Panc1 (cell line): ENCODE measurements at regions not wholly inside any gene's neighbourhood (a gene's known extent, or its start where the extent isn't known, plus 50 kb on each side); places are given as distances from the start of the nearest gene placed in this dataset.

Source experiments
- ATAC-seq: fragments of 200-7000 bp; cut with Tn5 transposase; 2 replicates; pipeline ENCODE4 v1.9.1; 2020; ENCODE audit warnings: mild to moderate bottlenecking, moderate library complexity
- BruUV-seq: library from RNA; stranded (reverse); fragments of 400-500 nt; replicated peaks from 2 replicates; lab custom pipeline; 2021; lab: Mats Ljungman, UMichigan
- CTCF ChIA-PET: fragments of 300-600 bp; sonication (Branson Sonifier 250); formaldehyde crosslinking; loops from one replicate; lab custom pipeline; 2022; ENCODE audit warnings: antibody characterized with exemption; lab: Charles Lee
- POLR2A ChIA-PET: fragments of 300-600 bp; sonication (Branson Sonifier 250); formaldehyde crosslinking; loops from one replicate; lab custom pipeline; 2022; ENCODE audit warnings: antibody characterized with exemption; lab: Charles Lee
- DNase-seq: peaks from one replicate; pipeline ENCODE4 v3.0.0-alpha.2; 2010; ENCODE audit warnings: low read depth, low spot score
- H3K27ac ChIP-seq: 2 replicates; pipeline ENCODE4 v1.5.1; 2011; ENCODE audit warnings: mild to moderate bottlenecking, low read length, inconsistent platforms
- H3K27me3 ChIP-seq: fragments of 200-500 bp; sonication (Bioruptor generic); 2 replicates; pipeline ENCODE4 v1.6.0; 2014; ENCODE audit warnings: low read length, inconsistent platforms; ENCODE audit not compliant: control insufficient read depth, insufficient read depth
- H3K36me3 ChIP-seq: fragments of 200-500 bp; sonication (Bioruptor generic); 2 replicates; pipeline ENCODE4 v1.5.1; 2014; ENCODE audit warnings: inconsistent platforms, mild to moderate bottlenecking, low read length, moderate library complexity; ENCODE audit not compliant: control insufficient read depth, insufficient read depth
- H3K4me1 ChIP-seq: 2 replicates; pipeline ENCODE4 v1.5.1; 2011; ENCODE audit warnings: inconsistent platforms, mild to moderate bottlenecking, low read length, moderate library complexity; ENCODE audit not compliant: control insufficient read depth, insufficient read depth
- H3K4me3 ChIP-seq, 2 experiments: 2 replicates each; pipeline ENCODE4 v1.5.1; 2011 to 2012; ENCODE audit warnings: low read depth in 2 of 2, low read length in 2 of 2, mild to moderate bottlenecking in 2 of 2, inconsistent platforms in 1 of 2, moderate library complexity in 1 of 2
- H3K9me3 ChIP-seq: fragments of 200-500 bp; sonication (Bioruptor generic); 2 replicates; pipeline ENCODE4 v1.5.1; 2014; ENCODE audit warnings: low read depth, mild to moderate bottlenecking, inconsistent platforms, low read length, moderate library complexity; ENCODE audit not compliant: control insufficient read depth, insufficient read depth
- POLR2AphosphoS5 ChIP-seq: IDR thresholded peaks from 2 replicates; pipeline ENCODE4 v1.6.1; 2012; ENCODE audit warnings: mild to moderate bottlenecking, low read depth, low read length, moderate library complexity
- SIN3A ChIP-seq: IDR thresholded peaks from 2 replicates; pipeline ENCODE4 v1.6.1; 2012; ENCODE audit warnings: low read depth, mild to moderate bottlenecking, low read length, moderate library complexity, borderline replicate concordance; ENCODE audit not compliant: insufficient read depth
- TCF7L2 ChIP-seq: IDR thresholded peaks from 2 replicates; pipeline ENCODE4 v1.6.1; 2011; ENCODE audit warnings: mild to moderate bottlenecking, low read depth, low read length, inconsistent platforms
- in situ Hi-C: cut with HindIII; loops from 2 replicates; pipeline ENCODE4 v1.10.0; 2016; ENCODE audit warnings: low sequenced_read_pairs, low pct_unique_long_range_greater_than_20kb
- intact Hi-C: fragments of 100-400 bp; cut with micrococcal nuclease; formaldehyde crosslinking; loops from one replicate; pipeline ENCODE4 v1.10.0; 2022; ENCODE audit not compliant: unreplicated experiment
- TF ChIP-seq, protein P1 (sequence below): fragments of 450-650 bp; IDR thresholded peaks from 2 replicates; pipeline ENCODE4 v1.5.1; 2017; ENCODE audit warnings: mild to moderate bottlenecking
- TF ChIP-seq, protein P2 (sequence below), 2 experiments: IDR thresholded peaks; 2 replicates each; pipeline ENCODE4 v1.6.1; 2011 to 2012; ENCODE audit warnings: low read depth in 2 of 2, control low read depth in 1 of 2, low read length in 1 of 2, mild to moderate bottlenecking in 1 of 2, moderate library complexity in 1 of 2; ENCODE audit not compliant: insufficient read depth in 1 of 2

DNA sequence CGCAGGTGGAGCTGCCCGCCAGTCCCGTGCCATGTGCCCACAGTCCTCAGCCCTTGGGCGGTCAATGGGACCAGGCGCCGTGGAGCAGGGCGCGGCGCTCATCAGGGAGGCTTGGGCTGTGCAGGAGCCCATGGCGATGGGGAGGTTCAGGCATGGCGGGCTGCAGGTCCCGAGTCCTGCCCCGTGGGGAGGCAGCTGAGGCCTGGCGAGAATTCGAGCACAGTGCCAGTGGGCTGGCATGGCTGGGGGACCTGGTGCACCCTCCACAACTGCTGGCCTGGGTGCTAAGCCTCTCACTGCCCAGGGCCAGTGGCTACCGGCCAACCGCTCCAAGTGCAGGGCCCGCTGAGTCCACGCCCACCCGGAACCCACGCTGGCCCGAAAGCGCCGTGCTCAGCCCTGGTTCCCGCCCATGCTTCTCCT lies 646.5 kb downstream of the GABRG1 start:
- intact Hi-C loops (no loop called here), in situ Hi-C loops (no loop called here)
- no peak for ATAC-seq
- Histone ChIP-seq H3K9me3 (no peaks in the 10 kb centered on the region), H3K4me3 (no peak overlapping the region), H3K27me3 (no peaks in the 10 kb centered on the region), H3K36me3 (no peaks in the 10 kb centered on the region), H3K4me1 (no peaks in the 10 kb centered on the region), H3K27ac (no peak overlapping the region)
- ChIA-PET CTCF (no interaction called here), POLR2A (no interaction called here)
- no peak for DNase-seq
- TF ChIP-seq, protein P1, sequence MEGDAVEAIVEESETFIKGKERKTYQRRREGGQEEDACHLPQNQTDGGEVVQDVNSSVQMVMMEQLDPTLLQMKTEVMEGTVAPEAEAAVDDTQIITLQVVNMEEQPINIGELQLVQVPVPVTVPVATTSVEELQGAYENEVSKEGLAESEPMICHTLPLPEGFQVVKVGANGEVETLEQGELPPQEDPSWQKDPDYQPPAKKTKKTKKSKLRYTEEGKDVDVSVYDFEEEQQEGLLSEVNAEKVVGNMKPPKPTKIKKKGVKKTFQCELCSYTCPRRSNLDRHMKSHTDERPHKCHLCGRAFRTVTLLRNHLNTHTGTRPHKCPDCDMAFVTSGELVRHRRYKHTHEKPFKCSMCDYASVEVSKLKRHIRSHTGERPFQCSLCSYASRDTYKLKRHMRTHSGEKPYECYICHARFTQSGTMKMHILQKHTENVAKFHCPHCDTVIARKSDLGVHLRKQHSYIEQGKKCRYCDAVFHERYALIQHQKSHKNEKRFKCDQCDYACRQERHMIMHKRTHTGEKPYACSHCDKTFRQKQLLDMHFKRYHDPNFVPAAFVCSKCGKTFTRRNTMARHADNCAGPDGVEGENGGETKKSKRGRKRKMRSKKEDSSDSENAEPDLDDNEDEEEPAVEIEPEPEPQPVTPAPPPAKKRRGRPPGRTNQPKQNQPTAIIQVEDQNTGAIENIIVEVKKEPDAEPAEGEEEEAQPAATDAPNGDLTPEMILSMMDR, result no peak
- TF ChIP-seq, protein P2, sequence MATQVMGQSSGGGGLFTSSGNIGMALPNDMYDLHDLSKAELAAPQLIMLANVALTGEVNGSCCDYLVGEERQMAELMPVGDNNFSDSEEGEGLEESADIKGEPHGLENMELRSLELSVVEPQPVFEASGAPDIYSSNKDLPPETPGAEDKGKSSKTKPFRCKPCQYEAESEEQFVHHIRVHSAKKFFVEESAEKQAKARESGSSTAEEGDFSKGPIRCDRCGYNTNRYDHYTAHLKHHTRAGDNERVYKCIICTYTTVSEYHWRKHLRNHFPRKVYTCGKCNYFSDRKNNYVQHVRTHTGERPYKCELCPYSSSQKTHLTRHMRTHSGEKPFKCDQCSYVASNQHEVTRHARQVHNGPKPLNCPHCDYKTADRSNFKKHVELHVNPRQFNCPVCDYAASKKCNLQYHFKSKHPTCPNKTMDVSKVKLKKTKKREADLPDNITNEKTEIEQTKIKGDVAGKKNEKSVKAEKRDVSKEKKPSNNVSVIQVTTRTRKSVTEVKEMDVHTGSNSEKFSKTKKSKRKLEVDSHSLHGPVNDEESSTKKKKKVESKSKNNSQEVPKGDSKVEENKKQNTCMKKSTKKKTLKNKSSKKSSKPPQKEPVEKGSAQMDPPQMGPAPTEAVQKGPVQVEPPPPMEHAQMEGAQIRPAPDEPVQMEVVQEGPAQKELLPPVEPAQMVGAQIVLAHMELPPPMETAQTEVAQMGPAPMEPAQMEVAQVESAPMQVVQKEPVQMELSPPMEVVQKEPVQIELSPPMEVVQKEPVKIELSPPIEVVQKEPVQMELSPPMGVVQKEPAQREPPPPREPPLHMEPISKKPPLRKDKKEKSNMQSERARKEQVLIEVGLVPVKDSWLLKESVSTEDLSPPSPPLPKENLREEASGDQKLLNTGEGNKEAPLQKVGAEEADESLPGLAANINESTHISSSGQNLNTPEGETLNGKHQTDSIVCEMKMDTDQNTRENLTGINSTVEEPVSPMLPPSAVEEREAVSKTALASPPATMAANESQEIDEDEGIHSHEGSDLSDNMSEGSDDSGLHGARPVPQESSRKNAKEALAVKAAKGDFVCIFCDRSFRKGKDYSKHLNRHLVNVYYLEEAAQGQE (IDR thresholded peaks at IDR 0.05; ENCODE audit: insufficient read depth in 1 of 2, low read depth in 2 of 2, low read length in 1 of 2), result no peak
- BruUV-seq, result no TSS peak

DNA sequence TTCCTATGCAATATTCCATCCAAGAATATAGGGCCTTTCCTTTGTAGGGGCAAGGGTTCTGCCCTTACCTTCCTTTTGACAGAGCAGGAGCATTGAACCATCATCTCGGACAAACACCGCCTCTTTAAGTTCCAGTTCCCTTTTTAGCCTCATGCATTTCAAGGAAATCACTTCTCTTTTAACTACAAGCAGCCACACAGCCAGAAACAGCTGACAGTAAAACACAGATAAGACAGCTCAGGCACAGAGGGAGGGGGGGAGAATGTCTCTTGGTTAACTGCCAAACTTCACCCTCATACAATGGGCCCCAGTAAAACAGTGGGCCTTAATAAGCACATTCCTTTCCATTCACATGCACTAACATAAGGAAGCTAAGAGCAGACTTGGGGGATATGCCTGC lies 648.3 kb downstream of the GABRG1 start:
- intact Hi-C loops, result no loop called here
- ChIA-PET POLR2A (no interaction called here), CTCF (no interaction called here)
- Histone ChIP-seq H3K4me3 (no peak overlapping the region), H3K9me3 (no peaks in the 10 kb centered on the region), H3K4me1 (no peaks in the 10 kb centered on the region), H3K27ac (no peak overlapping the region), H3K27me3 (no peaks in the 10 kb centered on the region), H3K36me3 (no peaks in the 10 kb centered on the region)
- TF ChIP-seq SIN3A (no peak), POLR2AphosphoS5 (no peak), TCF7L2 (no peak)
- TF ChIP-seq, protein P2 (IDR thresholded peaks at IDR 0.05; ENCODE audit: insufficient read depth in 1 of 2, low read depth in 2 of 2, low read length in 1 of 2), result no peak
- TF ChIP-seq, protein P1, result no peak
- in situ Hi-C loops, result no loop called here
- ATAC-seq, result no peak
- no TSS peak for BruUV-seq
- DNase-seq, result no peak
